SK-N-SH treated with all-trans-retinoic acid at 6 μM for 48 hours (cell line): ENCODE measurements at regions not wholly inside any gene's neighbourhood (a gene's known extent, or its start where the extent isn't known, plus 50 kb on each side); places are given as distances from the start of the nearest gene placed in this dataset.

ENCODE experiments used
- ARNTL ChIP-seq: fragments of 450-650 bp; formaldehyde crosslinking; IDR thresholded peaks from 2 replicates; pipeline ENCODE4 v1.5.0; 2020; ENCODE audit warnings: low read depth, mild to moderate bottlenecking, moderate library complexity, borderline replicate concordance
- BACH2 ChIP-seq: fragments of 250-450 bp; sonication (Bioruptor Pico); IDR thresholded peaks from 2 replicates; pipeline ENCODE4 v1.9.0; 2021; ENCODE audit warnings: mild to moderate bottlenecking, borderline replicate concordance
- CSDC2 ChIP-seq: fragments of 250-450 bp; sonication (Bioruptor Pico); IDR thresholded peaks from 2 replicates; pipeline ENCODE4 v1.5.0; 2020; ENCODE audit warnings: mild to moderate bottlenecking, moderate library complexity
- ISL1 ChIP-seq: fragments of 250-450 bp; sonication (Bioruptor Pico); IDR thresholded peaks from 2 replicates; pipeline ENCODE4 v2.1.2; 2022; ENCODE audit warnings: mild to moderate bottlenecking, moderate library complexity
- OSR1 ChIP-seq: fragments of 250-450 bp; sonication (Bioruptor Pico); IDR thresholded peaks from 2 replicates; pipeline ENCODE4 v1.8.0; 2022; ENCODE audit warnings: moderate library complexity, mild to moderate bottlenecking, inconsistent platforms
- RARB ChIP-seq: fragments of 250-450 bp; sonication (Bioruptor Pico); IDR thresholded peaks from 2 replicates; pipeline ENCODE4 v1.8.0; 2021; ENCODE audit warnings: mild to moderate bottlenecking, moderate library complexity
- SNAI2 ChIP-seq: fragments of 250-450 bp; sonication (Bioruptor Pico); IDR thresholded peaks from 2 replicates; pipeline ENCODE4 v1.5.0; 2020; ENCODE audit warnings: mild to moderate bottlenecking, moderate library complexity
- TOX ChIP-seq: fragments of 250-450 bp; sonication (Bioruptor Pico); IDR thresholded peaks from 2 replicates; pipeline ENCODE4 v1.8.0; 2021; ENCODE audit warnings: mild to moderate bottlenecking, moderate library complexity, borderline replicate concordance
- ZC3H10 ChIP-seq: fragments of 250-450 bp; sonication (Bioruptor Pico); IDR thresholded peaks from 2 replicates; pipeline ENCODE4 v1.5.1; 2021; ENCODE audit warnings: mild to moderate bottlenecking, moderate library complexity
- ZFP30 ChIP-seq: fragments of 450-650 bp; formaldehyde crosslinking; IDR thresholded peaks from 2 replicates; pipeline ENCODE4 v1.5.0; 2022; ENCODE audit warnings: mild to moderate bottlenecking, moderate library complexity
- ZNF8 ChIP-seq: fragments of 450-650 bp; formaldehyde crosslinking; IDR thresholded peaks from 2 replicates; pipeline ENCODE4 v1.5.0; 2020; ENCODE audit warnings: mild to moderate bottlenecking, moderate library complexity
- TF ChIP-seq, protein P1 (sequence below): fragments of 250-450 bp; sonication (Bioruptor Pico); IDR thresholded peaks from 2 replicates; pipeline ENCODE4 v1.5.1; 2020; ENCODE audit warnings: low read depth, mild to moderate bottlenecking, moderate library complexity
- TF ChIP-seq, protein P2 (sequence below): fragments of 250-450 bp; sonication (Bioruptor Pico); IDR thresholded peaks from 2 replicates; pipeline ENCODE4 v1.8.0; 2020; ENCODE audit warnings: mild to moderate bottlenecking, moderate library complexity, borderline replicate concordance
- TF ChIP-seq, protein P3 (sequence below): fragments of 250-450 bp; sonication (Bioruptor Pico); IDR thresholded peaks from 2 replicates; pipeline ENCODE4 v1.8.0; 2021; ENCODE audit warnings: low read depth, mild to moderate bottlenecking, moderate library complexity, borderline replicate concordance

DNA sequence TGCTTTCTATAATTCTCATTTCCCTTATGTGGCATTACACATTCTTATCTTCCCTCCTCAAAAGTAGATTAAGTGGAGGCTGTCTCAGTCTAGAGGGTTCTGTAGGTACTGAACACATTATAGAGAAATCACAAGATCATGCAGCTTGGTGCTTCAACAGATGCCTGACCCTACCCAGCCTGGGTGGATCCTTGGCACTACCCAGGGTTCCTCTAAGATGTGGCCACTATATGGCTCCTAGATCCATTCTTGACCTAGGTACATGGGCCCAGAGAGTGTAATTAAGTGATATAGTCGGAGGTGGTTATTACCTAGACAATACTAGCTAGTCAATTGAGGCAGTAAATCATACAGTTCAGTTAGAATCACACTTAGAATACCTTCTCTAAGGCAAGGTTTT is 213.9 kb downstream of the AKAP7 start:
- TF ChIP-seq ZFP30 (CRISPR knock-in tag) (no peak), ZNF8 (no peak), SNAI2 (CRISPR knock-in tag) (no peak), BACH2 (CRISPR knock-in tag) (no peak), TOX (CRISPR knock-in tag) (no peak), OSR1 (CRISPR knock-in tag) (no peak), CSDC2 (no peak), RARB (CRISPR knock-in tag) (no peak), ZC3H10 (CRISPR knock-in tag) (no peak), ARNTL (CRISPR knock-in tag) (no peak), ISL1 (no peak)
- TF ChIP-seq, protein P1, sequence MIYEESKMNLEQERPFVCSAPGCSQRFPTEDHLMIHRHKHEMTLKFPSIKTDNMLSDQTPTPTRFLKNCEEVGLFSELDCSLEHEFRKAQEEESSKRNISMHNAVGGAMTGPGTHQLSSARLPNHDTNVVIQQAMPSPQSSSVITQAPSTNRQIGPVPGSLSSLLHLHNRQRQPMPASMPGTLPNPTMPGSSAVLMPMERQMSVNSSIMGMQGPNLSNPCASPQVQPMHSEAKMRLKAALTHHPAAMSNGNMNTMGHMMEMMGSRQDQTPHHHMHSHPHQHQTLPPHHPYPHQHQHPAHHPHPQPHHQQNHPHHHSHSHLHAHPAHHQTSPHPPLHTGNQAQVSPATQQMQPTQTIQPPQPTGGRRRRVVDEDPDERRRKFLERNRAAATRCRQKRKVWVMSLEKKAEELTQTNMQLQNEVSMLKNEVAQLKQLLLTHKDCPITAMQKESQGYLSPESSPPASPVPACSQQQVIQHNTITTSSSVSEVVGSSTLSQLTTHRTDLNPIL (CRISPR knock-in tag): no peak
- TF ChIP-seq, protein P2, sequence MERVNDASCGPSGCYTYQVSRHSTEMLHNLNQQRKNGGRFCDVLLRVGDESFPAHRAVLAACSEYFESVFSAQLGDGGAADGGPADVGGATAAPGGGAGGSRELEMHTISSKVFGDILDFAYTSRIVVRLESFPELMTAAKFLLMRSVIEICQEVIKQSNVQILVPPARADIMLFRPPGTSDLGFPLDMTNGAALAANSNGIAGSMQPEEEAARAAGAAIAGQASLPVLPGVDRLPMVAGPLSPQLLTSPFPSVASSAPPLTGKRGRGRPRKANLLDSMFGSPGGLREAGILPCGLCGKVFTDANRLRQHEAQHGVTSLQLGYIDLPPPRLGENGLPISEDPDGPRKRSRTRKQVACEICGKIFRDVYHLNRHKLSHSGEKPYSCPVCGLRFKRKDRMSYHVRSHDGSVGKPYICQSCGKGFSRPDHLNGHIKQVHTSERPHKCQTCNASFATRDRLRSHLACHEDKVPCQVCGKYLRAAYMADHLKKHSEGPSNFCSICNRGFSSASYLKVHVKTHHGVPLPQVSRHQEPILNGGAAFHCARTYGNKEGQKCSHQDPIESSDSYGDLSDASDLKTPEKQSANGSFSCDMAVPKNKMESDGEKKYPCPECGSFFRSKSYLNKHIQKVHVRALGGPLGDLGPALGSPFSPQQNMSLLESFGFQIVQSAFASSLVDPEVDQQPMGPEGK (CRISPR knock-in tag): no peak
- TF ChIP-seq, protein P3, sequence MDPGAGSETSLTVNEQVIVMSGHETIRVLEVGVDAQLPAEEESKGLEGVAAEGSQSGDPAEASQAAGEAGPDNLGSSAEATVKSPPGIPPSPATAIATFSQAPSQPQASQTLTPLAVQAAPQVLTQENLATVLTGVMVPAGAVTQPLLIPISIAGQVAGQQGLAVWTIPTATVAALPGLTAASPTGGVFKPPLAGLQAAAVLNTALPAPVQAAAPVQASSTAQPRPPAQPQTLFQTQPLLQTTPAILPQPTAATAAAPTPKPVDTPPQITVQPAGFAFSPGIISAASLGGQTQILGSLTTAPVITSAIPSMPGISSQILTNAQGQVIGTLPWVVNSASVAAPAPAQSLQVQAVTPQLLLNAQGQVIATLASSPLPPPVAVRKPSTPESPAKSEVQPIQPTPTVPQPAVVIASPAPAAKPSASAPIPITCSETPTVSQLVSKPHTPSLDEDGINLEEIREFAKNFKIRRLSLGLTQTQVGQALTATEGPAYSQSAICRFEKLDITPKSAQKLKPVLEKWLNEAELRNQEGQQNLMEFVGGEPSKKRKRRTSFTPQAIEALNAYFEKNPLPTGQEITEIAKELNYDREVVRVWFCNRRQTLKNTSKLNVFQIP (CRISPR knock-in tag): no peak
